ENCODE measurements at regions not wholly inside any gene's neighbourhood (a gene's known extent, or its start where the extent isn't known, plus 50 kb on each side); places are given as distances from the start of the nearest gene placed in this dataset.

GRCh38 chr13:76725211-76725610 lies 161.0 kb downstream of the KCTD12 start (continued):
- TF ChIP-seq SIRT6 (IDR thresholded peaks at IDR 0.05; ENCODE audit: low read length), result no peak
- no peak for TF ChIP-seq HDAC6 (IDR thresholded peaks at IDR 0.05; ENCODE audit: low read depth, low read length)
- no peak for TF ChIP-seq CEBPB (IDR thresholded peaks at IDR 0.05; ENCODE audit: low read depth, low read length)
- TF ChIP-seq EZH2 (IDR thresholded peaks at IDR 0.05; ENCODE audit: low read depth, low read length, severe bottlenecking), result no peak
- no peak for TF ChIP-seq CREB1 (IDR thresholded peaks at IDR 0.05)
- TF ChIP-seq CHD1 (IDR thresholded peaks at IDR 0.05; ENCODE audit: low read depth, low read length), result no peak
- no peak for TF ChIP-seq ATF3 (IDR thresholded peaks at IDR 0.05; ENCODE audit: insufficient read depth, low read depth, low read length)
- no peak for TF ChIP-seq YY1 (IDR thresholded peaks at IDR 0.05; ENCODE audit: low read depth, low read length)
- no peak for TF ChIP-seq HDAC2 (IDR thresholded peaks at IDR 0.05; ENCODE audit: borderline replicate concordance in 1 of 2, low read depth in 2 of 2, low read length in 2 of 2)
- TF ChIP-seq TCF12 (IDR thresholded peaks at IDR 0.05; ENCODE audit: low read depth, low read length), result no peak
- TF ChIP-seq BACH1 (IDR thresholded peaks at IDR 0.05; ENCODE audit: low read length), result no peak
- no peak for TF ChIP-seq CHD2 (IDR thresholded peaks at IDR 0.05; ENCODE audit: low read length)

Data from H1 (cell line).